Umbilical cord (tissue), 1 donor: ENCODE measurements at regions not wholly inside any gene's neighbourhood (a gene's known extent, or its start where the extent isn't known, plus 50 kb on each side); places are given as distances from the start of the nearest gene placed in this dataset.
"Not testable (repeated sequence)": the region's sequence is repeated elsewhere in the genome, so short reads cannot be mapped to it uniquely, and the experiment has no call there.

ENCODE experiments used
- DNase-seq: peaks from one replicate; pipeline ENCODE4 v3.0.0-alpha.2; 2015; ENCODE audit warnings: low spot score

DNA sequence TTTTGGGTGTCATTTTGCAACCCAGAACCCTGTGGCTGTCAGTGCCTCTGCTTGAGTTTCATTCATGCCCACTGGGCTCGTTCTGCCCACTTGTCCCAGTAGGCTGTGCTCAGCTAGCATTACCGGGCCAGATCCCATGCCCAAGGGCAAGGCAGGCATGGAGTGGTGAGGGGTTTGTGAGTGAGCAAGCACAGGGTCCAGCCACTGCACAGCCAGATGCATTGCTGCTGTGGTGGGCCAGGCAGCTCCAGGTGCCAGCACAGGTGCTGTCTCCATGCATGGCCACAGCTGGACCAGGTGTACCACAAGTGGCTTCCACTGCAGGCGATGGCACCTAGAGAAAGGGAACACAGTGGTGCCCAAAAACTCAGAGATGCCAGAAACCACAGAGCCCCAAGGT is 1671.2 kb downstream of the OLFM4 start:
- no peak for DNase-seq

DNA sequence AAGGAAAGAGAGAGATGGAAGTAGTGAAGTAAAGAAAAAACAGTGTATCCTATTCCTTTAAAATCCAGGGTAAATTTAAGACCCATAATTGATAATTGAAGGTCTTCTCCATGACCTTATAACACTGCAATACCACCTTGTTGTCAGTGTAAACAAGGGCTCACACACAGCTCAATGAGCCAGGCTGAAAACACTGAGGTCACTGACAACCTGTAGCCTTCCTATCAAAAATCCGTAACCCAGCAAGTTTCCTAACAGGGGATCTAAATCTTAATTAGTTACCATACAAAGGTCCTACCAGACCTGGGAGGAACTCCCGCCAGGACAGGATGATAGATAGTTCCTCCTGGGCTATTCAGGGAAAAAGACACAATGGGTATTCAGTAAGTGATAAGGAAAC is 1677.1 kb downstream of the OLFM4 start:
- DNase-seq, result no peak

DNA sequence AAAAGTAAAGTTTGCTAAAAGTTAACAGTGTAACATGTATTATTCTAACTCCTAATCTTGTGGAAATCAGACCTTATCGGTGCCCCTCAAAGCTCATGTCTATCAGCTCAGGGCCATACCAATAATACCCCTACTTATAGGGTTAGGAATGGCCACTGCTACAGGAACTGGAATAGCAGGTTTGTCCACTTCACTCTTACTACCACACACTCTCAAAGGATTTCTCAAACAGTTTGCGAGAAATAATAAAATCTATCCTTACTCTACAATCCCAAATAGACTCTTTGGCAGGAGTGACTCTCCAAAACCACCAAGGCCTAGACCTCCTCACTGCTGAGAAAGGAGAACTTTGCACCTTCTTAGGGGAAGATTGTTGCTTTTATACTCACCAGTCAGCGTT is 1677.7 kb downstream of the OLFM4 start:
- DNase-seq, result no peak

DNA sequence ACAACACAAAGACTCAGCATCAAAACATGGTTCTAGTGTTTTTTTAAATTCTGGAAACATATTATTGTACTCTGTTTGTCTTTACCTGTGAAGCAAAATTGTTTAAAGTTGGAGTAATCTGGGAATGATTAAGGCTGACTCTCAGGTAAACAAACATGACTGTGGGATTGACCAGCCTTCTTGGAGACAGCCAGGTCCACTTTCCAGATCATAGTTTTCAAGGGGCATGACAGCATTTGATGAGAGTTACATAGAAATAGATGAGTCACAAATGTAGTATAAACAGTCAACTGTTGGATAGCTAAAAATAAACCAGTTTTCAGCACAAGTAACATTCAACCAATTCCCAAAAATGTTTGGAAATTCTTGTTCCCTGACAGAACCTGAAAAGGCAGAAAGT is 1680.9 kb downstream of the OLFM4 start:
- no peak for DNase-seq

DNA sequence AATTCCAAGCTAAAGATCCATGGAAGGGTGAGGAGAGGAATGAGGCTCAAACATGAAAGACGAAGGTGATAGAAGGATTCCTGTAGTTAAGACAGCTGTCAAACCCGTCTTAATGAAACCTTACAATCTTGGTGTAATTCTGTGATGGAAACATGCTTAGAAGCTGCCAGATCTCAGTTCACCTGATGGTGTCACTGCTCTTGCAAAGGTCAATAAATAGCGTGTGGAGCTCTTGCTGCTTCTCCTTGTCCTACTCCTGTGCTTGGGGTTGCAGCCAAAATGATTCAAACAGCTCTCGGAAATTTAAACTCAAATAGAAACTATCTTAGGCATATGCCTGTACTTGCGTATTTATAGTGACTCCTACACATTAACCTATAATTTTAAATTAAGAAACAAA is 1705.0 kb downstream of the OLFM4 start:
- DNase-seq, result no peak

DNA sequence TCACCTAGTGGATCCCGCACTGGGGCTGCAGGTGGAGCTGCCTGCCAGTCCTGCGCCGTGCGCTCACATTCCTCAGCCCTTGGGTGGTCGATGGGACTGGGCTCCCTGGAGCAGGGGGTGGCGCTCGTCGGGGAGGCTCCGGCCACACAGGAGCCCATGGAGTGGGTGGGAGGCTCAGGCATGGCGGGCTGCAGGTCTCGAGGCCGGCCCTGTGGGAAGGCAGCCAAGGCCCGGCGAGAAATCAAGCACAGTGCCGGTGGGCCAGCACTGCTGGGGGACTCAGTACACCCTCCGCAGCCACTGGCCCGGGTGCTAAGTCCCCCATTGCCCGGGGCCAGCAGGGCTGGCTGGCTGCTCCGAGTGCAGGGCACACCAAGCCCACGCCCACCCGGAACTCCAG is 1708.6 kb downstream of the OLFM4 start:
- not testable (repeated sequence) for DNase-seq

DNA sequence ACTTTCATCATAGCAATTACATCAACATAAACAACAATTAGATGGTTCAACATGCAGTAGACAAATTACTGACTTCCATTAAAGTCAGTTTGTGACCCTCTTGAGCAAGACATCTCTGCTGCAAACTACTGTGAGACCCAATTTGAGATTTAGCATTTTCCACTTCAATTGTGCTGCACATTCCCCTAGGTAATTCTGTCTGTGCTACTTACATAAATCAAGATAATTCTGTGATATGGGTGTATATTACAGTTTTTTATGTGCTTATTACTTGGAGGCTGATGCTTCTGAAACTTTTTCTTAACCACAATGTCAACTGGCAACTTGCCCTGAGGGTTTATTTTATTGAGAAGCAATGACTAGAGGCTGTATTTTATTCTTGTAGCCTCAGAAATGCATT is 1714.4 kb downstream of the OLFM4 start:
- no peak for DNase-seq

DNA sequence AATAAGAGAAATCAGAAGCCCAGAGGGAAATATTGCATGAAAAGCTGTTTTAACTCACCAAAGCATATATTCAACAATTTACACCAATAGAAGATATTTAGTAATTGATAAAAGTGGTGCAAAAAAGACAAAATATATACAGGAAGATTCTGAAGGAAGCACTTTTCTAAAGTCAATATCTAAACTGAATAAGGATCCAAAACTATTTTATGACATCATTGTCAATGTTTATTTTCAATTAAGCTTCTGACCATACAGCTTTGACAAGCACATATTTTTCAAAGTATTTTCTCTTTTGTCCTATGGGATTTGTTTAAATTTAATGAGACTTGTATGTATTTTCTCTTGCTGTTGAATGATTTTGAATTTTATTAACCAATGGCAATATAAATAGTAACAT is 1716.1 kb downstream of the OLFM4 start:
- no peak for DNase-seq

DNA sequence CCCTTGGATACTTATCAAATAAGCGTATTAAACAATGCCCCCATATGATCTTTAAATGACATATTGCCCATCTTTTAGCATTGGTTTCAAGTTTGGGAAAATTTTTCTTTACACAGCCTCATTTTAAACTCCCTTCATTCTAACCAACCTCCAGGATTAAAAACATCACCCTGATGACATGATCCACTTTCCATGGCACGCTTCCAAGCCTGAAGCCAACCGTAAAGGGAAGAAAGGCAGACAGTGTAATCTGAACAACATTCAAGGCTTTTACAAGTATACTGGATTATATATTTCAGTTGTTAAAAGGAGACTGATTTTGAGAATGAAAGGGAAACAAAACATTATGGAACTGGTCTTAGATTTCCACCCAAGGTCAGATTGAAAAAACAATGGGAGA is 1721.9 kb downstream of the OLFM4 start:
- peak; percentile 22 for DNase-seq

DNA sequence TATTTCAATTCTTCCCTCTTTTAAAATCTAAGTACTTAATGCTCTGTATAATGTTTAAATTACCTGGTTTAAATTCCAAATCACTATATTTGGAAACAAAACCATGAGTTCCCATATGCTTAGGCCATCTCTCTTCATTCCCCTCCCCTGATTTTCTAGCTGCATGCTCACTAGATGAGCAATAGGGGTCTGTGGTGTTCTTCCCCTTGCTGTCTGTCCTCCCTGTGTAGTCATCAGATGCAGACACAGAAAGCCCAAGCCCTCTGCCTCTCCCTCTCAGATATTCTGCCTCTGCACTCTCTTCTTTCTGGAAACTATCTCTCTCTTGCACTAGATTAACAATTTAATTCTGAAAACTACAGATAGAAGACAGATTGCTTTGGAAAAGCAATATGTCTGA is 1730.2 kb downstream of the OLFM4 start:
- DNase-seq, result no peak

DNA sequence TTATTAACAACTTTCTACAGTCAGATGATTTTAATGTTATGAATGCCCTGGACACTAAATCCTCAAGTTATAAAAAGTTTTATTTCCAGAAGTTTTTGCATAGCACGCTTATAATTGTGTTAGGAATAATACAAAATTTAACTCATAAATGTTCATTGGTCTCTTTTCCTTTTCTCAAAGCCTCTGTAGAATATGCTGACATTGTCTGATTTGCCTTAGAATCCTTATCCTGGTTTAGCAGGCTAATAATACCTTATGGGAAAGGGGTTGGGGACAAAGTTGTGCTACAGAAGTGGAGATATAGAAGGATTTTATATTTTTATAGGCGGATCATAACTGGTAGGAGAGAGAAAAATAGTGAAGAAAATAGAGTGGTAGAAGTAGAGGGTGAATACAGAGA is 1739.6 kb downstream of the OLFM4 start:
- no peak for DNase-seq

DNA sequence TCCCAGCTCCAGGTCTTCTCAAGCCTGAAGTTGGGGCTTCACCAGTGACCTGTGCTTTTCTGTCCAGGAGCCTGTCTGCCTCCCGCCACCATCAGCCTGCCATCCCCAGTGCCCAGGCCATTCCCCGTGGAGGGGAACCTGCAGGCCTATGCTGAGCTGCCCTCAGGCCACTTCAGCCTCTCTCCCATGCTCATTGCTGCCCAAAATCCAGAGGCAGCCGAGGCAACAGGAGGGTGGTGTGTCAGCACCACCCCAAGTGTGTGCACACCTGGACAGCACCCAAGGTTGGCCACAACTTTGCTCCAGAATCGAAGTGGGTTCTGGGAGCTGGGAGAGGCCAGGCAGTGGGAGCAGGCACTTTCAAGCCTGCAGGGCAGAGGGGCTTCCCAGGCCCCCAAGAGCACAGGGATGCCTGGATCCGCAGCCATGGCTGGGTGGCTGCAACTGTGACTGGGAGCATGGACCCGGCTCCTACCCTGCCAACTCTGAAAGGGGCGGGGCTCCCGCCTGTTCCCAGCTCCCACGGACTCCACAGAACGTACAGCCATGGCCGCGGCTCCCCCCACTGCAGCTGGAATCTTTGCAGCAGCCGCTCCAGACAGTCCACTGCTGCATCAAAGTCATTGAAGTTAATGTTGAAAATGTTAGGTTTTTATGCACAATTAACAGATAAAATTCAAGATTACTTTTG is 1747.0 kb downstream of the OLFM4 start:
- DNase-seq, result no peak

DNA sequence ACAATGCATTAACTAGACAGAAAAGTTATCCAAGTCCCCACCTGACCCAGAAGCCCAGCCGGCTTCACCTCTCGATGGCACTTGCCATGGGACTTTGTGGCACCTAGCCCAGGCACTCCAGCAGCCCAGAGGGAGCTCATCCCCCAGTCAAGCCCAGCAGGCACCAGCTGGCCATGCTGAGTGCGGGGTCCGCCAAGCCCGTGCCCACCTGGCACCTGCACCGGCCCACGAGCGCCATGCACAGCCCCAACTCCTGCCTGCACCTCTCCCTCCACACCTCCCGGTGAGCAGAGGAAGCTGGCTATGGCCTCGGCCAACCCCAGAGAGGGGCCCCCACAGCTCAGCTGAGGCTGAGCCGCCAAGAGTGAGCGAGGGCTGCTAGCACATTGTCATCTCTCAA is 1759.1 kb downstream of the OLFM4 start:
- DNase-seq, result no peak

DNA sequence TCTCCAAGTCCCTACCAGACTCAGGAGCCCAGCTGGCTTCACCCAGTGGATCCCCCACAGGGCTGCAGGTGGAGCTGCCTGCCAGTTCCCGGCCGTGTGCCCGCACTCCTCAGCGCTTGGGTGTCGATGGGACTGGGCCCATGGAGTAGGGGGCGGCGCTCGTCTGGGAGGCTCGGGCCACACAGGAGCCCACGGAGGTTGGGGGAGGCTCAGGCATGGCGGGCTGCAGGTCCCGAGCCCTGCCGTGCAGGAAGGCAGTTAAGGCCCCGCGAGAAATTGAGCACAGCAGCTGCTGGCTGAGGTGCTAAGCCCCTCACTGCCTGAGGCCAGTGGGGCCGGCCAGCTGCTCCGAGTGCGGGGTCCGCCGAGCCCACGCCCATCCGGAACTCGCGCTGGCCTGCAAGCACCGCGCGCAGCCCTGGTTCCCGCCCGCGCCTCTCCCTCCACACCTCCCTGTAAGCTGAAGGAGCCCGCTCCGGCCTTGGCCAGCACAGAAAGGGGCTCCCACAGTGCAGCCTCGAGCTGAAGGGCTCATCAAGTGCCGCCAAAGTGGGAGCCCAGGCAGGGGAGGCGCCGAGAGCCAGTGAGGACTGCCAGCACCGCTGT is 1771.1 kb downstream of the OLFM4 start:
- DNase-seq, result no peak

DNA sequence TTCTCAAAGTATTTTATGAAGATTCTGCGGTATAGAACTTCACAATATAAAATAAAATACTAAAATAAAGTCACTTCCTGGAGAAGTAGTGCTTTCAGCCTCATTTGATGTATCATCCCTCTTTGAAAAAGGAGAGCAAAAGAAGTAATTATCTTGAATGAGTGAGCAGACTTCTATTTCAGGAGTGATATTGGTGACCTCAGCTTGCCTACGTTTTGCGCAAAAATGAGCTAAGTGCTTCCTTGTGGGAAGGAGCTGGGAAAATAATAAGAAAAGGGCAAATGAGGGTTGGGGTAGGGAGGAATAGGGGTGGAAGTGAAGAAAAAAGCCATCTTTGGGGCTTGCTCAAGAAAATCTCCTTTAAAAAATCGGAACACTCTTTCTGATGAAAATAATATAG is 1773.6 kb downstream of the OLFM4 start:
- no peak for DNase-seq

DNA sequence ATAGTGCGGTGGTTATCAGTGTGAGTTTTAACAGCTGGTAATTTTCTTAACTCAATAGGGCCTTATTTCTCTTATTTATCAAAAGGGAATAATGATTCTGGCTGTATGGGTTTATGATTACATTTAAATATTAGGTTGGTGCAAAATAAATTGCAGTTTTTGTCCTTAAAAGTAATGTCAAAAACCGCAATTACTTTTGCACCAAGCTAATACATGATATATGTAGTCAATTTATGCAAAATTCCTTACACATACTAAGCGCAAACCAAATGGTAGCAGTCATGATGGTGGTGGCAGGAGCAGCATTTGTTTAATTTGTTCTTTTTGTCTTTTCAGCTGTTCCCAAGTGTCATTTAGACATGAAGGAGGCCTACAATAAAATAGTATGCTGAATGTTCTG is 1777.1 kb downstream of the OLFM4 start:
- DNase-seq, result no peak

DNA sequence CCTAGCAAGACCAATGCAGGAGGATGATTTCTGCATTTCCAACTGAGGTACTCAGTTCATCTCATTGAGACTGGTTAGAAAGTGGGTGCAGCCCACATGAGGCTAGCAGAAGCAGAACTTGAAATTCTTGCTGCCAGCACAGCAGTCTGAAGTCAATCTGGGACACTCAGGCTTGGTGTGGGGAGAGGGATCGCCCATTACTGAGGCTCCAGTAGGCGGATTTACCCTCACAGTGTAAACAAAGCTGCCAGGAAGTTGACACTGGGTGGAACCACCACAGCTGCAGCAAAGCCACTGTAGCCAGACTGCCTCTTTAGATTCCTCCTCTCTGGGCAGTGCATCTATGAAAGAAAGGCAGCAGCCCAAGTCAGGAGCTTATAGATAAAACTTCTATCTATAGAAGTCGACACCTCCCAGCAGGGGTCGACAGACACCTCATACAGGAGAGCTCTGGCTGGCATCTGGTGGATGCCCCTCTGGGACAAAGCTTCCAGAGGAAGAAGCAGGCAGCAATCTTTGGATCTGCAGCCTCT is 1793.4 kb downstream of the OLFM4 start:
- DNase-seq, result not testable (repeated sequence)

DNA sequence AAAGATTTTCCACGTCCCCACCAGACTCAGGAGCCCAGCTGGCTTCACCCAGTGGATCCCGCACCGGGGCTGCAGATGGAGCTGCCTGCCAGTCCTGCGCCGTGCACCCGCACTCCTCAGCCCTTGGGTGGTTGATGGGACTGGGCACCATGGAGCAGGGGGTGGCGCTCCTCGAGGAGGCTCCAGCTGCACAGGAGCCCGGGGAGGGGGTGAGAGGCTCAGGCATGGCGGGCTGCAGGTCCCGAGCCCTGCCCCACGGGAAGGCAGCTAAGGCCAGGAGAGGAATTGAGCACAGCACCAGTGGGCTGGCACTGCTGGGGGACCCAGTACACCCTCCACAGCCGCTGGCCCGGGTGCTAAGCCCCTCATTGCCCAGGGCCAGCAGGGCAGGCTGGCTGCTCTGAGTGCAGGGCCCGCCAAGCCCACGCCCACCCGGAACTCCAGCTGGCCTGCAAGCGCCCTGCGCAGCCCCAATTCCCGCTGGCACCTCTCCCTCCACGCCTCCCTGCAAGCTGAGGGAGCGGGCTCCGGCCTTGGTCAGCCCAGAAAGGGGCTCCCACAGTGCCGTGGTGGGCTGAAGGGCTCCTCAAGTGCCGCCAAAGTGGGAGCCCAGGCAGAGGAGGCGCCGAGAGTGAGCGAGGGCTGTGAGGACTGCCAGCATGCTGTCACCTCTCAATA is 1800.9 kb downstream of the OLFM4 start:
- DNase-seq, result not testable (repeated sequence)

DNA sequence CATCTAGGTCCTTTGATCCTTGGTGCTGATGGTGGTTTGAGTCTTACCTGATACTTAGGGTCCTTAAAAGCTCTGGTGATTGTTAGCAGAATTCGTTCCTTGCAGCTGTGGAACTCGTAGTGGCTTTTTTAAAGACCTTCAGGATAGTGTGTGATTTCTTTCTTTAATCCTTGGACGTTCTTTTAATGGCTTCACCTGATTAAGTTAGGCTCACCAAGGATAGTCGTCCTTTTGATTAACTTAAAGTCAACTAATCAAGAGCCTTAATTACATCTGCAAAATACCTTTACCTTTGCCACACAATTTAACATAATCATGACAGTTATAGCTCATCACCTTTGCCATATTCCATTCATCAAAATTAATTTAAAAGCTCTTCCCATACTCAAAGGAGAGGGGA is 1807.7 kb downstream of the OLFM4 start:
- no peak for DNase-seq

DNA sequence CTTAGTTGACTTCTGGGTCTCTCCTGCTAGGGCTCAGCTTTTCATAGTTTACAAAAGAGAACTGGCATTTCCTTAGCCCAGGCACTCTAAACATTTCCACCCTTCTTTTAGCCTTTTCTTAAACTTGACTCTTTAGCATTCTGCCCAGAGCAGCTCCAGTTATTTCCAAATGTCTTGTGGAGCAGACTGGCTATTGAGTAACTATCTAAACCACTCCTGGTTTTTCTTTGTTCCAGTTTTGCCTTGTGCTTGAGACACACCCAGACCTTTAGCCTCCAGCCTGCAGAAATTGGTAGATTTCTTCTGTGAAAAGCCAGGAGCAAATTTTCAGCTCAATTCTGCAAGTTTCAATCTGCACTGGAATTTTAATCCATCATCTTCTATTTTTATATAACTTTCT is 1813.1 kb downstream of the OLFM4 start:
- DNase-seq, result no peak

DNA sequence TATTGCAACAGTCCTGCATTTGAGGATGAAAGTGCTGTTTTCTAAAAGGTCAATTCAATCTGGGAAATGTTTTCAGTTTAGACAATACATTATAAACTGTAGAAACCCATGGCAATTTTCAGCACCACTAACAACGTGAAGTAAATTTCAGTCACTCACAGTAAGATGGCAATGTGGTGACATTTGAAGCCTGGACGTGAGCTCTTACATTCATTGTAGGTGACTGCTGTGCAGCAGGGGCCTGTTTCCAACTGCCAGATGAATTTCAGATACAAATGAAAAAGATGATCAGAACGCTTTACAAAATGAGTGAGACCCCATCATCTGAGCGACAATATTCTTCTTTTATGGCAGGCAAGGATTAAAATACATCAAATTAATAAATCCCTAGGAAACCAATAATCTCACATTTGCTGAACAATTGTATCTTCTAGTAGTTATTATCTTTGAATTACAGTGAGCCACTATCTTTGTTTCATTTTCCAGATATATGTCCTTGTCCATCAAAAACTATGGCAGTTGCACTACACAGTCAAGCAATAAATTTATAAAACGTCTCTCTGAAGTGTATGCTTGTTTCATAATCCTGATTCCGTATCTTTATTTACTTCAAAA is 1816.8 kb downstream of the OLFM4 start:
- DNase-seq, result no peak

DNA sequence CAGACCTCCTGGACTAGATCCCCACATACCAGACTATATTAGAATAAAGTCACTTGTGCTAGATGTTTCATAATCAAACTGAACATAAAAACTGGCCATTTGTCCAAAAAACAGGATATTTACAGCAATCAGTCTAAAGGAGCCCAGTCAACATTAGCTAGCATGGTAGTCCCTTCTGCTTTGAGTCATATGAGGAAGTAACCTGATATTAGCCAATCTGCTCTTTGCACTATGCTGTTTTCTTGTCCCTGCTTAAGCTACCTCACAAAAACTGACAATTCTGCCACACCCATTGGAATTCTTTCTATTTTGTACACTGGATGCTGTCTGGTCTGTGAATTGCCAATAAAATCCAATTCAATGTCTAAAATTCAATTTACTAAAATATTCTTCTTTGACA is 1824.2 kb downstream of the OLFM4 start:
- no peak for DNase-seq

DNA sequence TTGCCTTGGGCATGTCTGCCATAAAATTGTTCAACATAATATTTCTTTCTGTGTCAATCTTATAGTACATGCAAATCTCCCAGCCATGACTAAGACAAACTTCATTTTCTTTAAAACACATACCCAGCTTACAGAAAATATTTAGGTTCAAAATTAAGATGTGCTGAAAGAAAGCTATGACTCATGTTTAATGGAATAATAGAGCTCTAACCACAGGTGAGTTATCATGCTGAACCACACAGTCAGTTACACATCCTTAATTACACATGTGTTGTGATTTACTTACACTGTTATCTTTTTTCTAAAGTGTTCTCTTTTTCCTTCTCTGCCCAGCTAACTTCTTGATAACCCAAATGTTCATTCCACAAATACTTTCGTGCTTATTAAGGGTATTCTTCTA is 1831.2 kb downstream of the OLFM4 start:
- DNase-seq, result no peak
